ENCODE measurements at regions not wholly inside any gene's neighbourhood (a gene's known extent, or its start where the extent isn't known, plus 50 kb on each side); places are given as distances from the start of the nearest gene placed in this dataset.
A peak's percentile ranks its signal among the peaks of the same experiment; 100 is the strongest.
"Not testable (repeated sequence)": the region's sequence is repeated elsewhere in the genome, so short reads cannot be mapped to it uniquely, and the experiment has no call there.

DNA sequence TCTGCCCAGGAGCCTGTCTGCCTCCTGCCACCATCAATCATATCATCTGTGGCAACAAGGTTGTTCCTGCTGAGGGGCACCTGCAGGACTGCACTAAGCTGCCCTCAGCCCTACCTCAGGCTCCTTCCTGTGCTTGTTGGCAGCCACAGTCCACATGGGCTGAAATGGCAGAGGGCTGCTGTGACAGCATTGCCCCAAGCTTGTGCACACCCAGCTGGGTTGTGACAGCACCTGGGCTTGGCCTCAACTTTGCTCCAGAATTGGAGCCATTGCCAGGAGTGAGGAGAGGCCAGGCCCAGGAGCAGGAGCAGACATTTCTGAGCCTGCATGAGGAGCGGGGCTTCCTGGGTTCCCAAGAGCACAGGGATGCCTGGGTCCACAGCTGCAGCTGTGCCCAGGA, 340.9 kb upstream of the CHRM2 start:
- no peak for DNase-seq

DNA sequence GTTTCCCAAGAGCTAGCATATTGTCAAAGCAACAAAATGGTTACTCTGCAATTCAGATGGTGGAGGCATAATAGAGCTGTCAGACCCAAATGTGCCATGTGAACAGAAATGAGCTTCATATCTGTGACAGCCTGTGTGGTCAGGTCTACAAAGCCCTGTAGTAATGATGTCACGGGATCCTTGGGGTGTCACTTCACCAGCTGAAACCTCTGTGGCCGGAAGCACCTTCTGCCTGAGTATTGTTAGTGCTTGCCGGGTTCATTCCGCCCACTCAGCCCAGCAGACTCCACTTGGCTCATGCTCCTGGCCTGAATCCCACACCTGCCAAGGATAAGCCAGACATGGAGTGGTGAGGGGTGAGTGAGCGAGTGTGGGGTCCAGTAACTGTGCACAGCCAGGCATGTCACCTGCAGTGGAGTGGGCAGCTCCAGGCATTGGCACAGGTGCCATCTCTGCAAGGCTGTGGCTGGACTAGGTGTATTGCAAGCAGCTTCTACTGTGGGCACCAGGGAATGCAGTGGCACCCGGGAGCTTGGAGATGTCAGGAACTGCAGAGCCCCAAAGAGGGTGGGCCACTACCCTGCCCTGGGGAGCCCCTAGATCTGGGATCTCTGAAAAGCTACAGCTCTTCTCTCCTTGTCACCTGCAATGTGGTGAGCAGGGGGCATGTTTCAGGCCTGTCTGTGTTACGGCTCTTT, 341.9 kb upstream of the CHRM2 start:
- DNase-seq = no peak

DNA sequence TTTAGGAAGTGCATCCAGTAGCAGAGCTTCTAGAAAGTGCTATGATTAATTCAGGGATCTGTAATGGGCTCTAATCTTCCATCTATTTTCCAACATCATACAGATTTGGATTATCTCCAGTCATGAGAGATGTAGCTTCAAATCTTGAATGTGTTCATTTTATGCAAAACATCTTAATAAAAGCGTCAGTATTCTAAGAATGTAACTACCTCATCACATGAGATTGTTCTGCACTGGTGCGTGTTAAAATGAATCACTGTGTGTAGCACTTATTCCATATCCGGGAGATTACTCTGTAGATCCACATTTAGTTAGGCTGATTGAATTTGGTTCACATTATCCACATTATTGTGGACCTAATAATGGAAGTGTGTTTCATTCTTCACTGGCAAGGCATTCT, 344.9 kb upstream of the CHRM2 start:
- no peak for DNase-seq

DNA sequence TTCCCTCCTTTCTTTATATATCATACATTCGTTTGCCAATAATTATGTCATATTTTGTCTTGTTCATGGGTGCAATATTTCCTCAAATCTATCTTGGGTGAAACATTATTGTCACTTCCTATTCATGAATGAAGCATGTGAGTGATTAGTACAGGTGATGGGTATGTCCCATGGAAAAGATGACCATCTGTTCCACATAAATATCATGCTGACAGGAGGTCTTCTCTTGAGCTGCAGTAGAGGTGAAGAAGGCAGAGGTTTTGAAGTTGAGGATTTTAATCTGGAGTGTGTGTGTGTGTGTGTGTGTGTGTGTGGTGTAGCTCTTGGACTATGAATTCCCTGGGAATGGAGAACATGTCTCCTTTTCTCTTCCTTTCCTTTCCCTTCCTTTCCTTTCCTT, 350.5 kb upstream of the CHRM2 start:
- no peak for DNase-seq

DNA sequence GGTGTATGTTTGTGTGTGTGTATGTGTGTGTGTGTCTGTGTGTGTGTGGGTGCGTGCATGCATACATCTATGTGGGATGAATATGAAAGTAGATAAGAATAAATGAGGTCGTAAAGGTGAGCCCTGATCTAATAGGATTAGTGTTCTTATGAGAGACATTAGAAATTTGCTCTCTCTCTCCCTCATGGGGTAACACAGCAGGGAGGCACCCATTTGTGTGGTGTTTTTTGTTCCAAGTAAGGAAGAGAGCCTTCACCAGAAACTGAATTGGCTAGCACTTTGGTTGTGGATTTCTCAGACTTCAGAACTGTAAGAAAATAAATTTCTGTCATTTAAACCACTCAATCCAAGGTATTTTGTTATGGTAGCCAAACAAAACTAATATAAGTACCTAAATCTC, 353.7 kb upstream of the CHRM2 start:
- DNase-seq = no peak

DNA sequence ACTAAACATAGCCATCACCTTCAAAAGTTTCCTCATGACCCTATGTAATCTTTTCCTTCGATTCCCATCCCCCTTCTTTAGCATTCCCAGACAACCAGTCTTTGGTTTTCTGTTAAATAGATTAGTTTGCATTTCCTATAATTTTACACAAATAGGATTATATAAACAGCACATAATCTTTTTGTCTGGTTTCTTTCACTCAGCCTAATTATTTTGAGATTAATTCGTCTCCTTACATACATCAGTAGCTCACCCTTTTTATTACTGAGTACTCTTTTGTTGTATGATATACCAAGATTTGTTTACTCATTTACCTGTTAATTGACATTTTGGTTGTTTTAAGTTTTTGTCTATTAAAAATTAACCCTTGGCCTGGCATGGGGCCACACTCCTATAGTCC, 354.7 kb upstream of the CHRM2 start:
- no peak for DNase-seq

DNA sequence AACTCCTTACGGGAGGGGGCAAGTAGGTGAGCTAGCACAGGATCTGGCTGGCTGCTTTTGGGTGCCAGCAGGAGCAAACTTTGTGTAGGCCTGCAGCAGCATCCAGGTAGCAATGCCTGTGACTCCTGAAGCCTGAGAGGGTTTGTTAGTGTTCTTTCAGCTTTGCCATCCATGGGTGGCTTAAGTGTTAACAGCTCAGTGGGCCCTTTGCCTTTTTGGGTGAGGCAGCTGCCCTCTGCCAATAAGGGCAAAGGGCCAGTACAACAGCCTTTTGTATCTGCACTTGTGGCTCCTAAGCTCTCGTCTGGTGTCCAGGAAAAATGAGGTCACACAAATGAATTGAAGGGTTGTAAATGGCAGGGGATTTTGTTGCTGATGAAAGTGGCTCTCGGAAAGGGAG, 359.0 kb upstream of the CHRM2 start:
- no peak for DNase-seq

DNA sequence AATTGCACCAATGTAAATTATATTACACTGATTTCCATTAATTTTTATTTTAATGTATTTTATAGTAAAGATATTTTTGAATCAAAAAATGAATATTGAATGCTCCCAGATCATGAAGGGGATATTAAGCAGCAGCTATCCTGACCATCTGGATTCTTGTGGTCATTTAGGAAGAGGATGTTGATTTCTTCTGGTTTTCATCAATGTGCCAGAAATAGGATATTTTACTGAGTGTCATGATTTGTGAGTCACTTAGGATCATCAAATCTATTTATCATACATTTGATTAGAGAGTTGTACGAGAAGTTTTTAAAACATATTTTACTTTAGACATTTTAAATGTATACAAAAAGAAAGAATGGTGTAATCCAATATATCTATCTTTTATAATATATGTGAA, 366.3 kb upstream of the CHRM2 start:
- no peak for DNase-seq

DNA sequence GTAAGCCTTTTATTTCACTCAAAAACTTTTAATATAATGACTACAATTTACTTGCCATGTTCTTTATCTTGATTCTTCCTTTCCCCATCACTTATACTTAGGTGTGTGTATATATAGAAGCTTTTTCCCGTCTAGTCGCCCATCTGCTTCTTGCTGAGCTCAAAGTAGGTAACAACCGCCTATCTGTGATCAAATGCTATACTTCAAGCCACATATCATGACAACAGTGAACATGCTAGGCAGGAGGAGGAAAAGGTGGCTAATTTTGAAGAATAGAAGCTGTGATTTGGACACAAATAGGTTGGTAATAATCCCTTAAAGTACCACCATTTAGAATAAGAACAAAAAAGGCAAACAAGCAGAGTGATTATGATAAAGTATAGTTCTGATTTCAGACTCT, 367.3 kb upstream of the CHRM2 start:
- no peak for DNase-seq

DNA sequence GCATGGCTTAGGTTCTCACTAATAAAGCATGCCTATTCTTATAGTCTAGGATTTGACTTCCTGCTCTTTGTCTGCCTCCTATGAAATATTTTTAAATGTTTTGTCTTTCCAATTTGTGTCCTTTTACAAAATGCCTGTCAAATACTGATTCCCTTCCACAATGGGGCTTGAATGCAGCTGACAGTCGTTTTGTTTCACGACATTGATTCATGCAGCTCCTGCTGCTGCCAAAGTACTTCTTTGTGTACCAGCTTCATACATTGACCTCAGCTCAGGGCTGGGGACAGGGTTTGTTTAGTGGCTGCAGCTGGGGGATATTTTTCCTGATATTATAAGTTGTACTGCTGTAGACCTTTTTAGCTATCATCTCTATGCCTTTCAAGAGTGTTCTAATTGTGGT, 371.9 kb upstream of the CHRM2 start:
- DNase-seq = no peak

DNA sequence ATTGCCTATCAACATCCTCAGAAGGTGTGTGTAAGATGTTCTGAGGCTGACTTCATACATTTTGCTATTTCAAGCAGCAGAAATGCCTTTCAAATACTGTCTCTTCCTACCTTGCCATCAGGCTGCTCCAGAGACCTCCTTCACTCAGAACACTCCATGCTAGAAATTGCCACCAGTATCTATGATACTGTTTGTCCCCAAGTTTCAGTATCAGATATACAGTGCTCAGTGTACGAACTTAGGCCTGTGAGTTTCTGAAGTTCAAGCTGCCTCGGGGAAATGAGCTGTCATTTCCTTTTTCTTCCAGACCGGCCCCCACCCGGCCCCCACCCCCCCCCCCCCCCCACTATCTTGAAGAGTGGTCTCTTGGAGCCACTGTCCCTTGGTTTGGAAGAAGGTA, 373.4 kb upstream of the CHRM2 start:
- no peak for DNase-seq

DNA sequence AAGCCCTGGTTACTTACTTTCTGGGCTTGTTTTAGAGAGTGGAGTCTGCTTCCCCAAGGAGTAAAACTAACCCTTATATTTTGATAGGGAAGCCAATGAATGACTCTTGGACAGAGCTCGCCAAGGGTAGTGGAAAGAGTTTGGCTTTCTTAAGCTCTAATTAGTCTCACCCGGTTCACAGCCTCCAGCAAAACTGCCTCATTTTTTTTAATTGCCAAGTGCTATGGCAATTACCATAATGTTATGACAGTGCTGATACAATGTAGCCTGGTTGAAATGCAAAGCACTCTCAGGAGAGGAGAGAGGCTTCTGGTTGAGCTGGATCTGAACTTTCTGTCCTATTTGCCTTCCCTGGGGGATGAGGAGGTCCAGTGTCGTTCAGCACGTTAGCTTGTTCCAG, 376.1 kb upstream of the CHRM2 start:
- no peak for DNase-seq

DNA sequence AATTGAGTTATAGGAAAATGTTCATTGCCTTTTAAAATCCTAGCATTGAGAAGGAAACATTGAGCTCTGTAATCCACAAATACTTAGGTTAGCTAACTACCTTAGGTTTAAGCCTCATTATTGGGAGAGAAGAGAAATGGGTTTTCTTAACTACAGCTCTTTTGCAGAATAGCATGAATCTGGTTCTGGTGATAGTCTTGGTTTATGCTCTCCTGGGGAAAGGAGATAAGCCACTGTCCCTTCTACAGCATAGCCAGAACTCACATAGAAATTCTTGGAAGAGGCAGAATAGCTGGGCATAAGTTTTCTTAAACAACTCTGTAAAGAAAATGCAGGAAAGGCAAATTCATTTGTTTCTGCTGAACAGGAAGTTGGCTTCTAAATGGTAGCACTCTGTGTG, 378.6 kb upstream of the CHRM2 start:
- no peak for DNase-seq

DNA sequence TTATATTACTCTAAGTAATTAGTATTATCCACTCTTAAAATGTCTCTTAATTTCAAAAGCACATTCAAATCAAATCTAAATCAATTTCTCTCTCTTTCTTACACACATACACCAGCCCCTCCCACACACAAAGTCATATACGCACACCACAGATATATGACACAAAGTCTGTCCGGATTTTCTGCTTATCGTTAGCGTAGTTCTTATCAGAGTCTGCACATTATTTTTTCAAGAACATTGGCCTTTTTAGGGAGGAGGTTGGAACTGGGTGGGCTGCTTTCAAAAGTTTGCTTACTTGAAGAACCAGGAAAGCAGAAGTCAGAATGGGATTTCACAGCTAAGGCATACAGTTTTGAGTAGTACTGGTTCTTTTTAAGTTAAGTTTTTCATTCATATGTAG, 387.6 kb upstream of the CHRM2 start:
- no peak for DNase-seq

DNA sequence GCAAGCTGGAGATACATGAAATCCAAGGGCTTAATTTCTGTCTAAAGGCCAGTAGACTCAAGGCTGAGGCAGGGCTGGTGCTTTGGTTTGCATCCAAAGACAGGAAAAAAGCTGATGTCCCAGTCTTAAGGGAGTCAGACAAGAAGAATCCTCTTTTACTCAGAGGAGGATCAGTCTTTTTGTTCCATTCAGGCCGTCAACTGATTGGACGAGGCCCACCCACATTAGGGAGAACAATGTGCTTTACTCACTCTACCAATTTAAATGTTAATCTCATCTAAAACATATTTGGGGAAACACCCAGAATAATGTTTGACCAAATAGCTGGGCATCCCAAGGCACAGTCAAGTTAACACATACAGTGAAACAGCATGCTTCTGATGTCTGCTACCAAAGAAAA, 388.5 kb upstream of the CHRM2 start:
- DNase-seq = no peak

DNA sequence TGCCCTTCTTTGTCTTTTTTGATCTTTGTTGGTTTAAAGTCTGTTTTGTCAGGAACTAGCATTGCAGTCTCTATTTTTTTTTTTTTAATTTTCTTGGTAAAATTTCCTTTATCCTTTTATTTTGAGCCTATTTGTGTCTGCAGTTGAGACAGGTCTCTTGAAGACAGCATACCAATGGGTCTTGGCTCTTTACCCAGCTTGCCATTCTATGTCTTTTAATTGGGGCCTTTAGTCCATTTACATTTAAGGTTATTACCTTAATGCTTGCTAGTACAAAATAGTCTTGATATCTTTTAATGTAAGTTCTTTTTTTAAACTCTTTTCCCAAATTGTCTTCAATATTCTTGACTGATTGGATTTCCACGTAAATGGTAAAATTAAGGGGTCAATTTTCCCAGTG, 398.3 kb upstream of the CHRM2 start:
- no peak for DNase-seq

DNA sequence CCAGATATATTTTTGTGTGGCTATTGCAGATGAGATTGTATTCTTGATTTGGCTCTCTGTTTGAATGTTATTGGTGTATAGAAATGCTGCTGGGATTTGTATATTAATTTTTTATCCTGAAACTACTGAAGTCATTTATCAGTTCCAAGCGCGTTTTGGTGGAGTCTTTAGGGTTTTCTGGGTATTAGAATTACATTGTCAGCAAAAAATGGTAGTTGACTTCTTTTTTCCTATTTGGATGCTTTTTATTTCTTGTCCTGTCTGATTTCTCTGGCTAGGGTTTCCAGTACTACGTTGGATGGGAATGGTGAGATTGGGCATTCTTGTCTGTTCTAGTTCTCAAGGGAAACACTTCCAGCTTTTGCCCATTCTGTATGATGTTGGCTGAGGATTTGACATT, 415.5 kb upstream of the CHRM2 start:
- DNase-seq = no peak

DNA sequence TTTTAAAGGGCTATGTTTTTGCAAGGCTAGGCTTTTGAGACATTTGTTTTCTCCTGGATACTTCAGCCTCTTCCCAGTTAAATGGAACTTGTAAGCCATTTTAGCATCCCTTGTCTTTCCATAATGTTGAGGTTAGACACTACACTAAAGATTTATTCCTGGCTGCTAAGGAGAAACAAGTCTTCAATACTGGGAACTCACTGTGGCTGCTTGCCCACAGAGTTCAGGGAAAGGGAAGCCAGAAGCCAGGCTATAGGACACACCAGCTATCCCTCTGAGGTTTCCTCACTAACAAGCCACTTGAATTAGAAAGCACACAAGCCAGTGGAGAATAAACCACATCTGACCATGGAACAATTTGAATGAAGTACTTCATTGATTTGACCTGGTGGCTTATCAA, 421.7 kb upstream of the CHRM2 start:
- DNase-seq = peak; percentile 1

DNA sequence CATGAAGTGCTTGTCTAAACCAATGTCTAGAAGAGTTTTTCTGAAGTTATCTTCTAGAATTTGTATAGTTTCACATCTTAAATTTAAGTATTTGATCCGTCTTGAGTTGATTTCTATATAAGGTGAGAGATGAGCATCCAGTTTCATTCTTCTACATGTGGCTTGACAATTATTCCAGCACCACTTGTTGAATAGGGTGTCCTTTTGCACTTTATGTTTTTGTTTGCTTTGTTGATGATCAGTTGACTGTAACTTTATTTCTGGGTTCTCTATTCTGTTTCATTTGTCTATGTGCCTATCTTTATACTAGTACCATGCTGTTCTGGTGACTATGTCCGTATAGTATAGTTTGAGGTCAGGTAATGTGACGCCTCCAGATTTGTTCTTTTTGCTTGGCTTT, 426.6 kb upstream of the CHRM2 start:
- no peak for DNase-seq

DNA sequence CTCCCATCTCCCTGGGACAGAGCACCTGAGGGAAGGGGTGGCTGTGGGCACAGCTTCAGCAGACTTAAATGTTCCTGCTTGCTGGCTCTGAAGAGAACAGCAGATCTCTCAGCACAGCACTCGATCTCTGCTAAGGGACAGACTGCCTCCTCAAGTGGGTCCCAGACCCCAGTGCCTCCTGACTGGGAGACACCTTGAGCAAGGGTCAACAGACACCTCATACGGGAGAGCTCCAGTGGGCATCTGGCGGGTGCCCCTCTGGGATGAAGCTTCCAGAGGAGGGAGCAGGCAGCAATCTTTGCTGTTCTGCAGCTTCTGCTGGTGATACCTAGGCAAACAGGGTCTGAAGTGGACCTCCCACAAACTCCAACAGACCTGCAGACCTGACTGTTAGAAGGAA, 436.7 kb upstream of the CHRM2 start:
- peak; percentile 0 for DNase-seq

DNA sequence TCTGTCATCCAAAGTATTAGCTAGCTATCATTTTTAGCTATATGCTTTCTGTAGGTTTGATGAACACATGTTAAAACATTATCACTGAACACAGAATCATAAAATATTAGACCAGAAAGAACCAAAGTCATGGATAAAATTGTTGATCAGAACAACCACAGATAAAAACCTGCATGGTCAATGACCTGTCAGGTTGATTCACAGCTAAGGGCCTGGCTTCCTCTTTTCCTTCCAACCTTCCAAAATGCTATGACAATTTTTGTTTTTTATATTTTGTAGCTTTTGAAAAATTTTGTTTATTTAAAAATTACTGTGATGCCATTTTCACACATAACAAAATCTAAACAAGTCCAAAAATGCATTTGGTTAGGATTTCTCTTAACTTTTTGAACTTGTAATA, 444.4 kb upstream of the CHRM2 start:
- peak; percentile 0 for DNase-seq

DNA sequence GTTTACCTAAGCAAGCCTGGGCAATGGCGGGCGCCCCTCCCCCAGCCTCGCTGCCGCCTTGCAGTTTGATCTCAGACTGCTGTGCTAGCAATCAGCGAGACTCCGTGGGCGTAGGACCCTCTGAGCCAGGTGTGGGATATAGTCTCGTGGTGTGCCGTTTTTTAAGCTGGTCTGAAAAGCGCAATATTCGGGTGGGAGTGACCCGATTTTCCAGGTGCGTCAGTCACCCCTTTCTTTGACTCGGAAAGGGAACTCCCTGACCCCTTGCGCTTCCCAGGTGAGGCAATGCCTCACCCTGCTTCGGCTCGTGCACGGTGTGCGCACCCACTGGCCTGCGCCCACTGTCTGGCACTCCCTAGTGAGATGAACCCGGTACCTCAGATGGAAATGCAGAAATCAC, 442.6 kb upstream of the MTPN start:
- not testable (repeated sequence) for DNase-seq

DNA sequence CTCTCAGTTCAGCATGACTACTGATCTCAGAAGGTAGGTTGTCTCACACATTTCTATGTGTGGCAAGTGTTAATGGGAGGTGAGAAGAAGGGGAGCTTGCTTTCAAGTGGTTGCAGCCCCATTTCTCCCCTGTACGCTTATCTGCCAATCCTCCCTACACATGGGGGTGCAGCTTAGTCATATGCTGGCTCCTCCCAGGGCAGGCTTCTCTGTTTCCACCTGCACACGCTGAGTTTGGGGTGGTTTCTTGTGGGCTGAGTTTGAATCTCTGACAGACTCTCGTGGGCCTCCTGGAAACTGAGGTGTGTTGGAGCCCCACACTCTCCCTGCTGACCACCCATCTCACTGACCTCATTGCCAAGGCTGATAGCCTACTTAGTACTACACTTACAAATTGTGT, 435.8 kb upstream of the MTPN start:
- DNase-seq = peak; percentile 1

DNA sequence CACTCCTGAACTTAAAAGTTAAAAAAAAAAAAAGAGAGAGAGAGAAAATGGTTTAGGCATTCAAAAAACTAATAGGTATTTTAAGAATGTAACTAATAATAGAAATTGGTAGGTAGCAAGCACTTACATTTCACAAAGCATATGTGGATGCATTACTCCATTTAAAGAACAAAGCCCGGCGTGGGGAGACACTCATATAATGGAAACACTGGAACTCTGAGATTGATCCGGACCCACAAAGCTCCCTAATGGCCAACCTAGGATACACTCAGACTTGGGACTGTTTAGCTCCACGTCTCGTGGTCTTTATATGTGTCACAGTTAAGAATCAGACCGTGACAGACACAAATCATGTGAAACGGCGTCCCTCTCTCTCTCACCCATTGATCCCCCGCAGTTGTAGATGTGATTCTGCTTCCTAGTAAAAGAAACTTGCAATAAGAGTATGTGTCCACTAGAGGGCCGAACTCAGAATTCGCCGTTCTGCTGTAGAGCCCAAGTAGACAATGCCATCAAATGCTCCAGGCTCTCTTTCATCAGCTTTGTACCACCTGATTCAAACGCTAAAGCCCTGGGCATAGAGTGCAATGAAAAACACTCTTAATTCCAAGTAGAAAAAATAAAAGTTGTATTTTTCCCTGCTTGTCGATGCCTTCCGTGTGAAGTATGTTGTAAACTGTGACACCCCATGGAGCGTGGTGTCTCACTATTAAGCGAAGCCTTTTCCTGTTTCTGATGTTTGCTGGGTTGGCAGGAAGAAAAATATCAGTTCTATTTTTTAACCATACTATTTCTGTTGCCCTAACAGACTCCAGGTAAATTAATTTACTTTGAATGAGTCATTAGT, 429.0 kb upstream of the MTPN start:
- peak; percentile 74 for DNase-seq

DNA sequence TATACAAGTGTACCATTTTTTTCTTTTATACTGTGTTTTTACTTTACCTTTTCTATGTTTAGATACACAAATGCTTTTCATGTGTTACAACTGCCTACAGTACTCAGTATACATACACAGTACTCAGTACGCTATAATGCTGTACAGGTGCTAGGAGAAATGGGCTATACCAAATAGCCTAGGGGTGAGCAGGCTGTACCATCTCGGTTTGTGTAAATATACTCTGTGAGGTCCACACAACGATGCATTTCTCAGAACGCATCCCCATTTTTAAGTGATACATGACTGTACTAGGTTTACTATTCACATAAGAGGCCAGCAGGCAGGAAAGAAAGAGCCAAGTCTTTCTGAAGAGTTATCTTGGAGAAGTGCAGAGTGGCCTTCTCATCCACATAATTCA, 426.4 kb upstream of the MTPN start:
- no peak for DNase-seq
